ENCODE measurements at regions not wholly inside any gene's neighbourhood (a gene's known extent, or its start where the extent isn't known, plus 50 kb on each side); places are given as distances from the start of the nearest gene placed in this dataset.

DNA sequence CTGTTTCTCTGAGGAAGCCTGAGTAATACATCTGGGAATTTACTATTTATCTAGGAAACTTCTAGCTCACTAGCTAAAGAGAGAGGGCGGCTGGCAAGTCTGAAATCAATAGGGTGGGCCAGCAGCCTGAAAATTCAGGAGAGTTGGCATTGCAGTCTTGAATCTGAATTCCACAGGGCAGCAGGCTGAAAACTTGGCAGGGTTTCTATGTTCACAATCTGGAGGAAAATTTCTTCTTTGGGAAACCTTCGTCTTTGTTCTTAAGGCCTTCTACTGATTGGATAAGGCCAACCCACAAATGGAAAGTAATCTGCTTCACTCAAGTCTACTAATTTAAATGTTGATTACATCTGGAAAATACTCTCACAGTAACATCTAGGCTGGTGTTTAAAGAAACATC, 101.0 kb upstream of the COG2 start:
- Histone ChIP-seq H4K20me1 (ENCODE audit: insufficient read depth, low read length) (no peaks in the 10 kb centered on the region), H3K4me1 (ENCODE audit: insufficient read depth, low read length) (no peaks in the 10 kb centered on the region), H3K79me2 (ENCODE audit: insufficient read depth, low read length) (no peaks in the 10 kb centered on the region), H3K27ac (ENCODE audit: low read length) (no peak overlapping the region), H3K27me3 (ENCODE audit: insufficient read depth, low read length, poor library complexity) (no peaks in the 10 kb centered on the region), H3K36me3 (ENCODE audit: insufficient read depth, low read length) (no peaks in the 10 kb centered on the region), H3K4me2 (ENCODE audit: insufficient read depth, low read length) (no peak overlapping the region), H3K4me3 (ENCODE audit: low read depth in 1 of 2, low read length in 2 of 2) (no peak overlapping the region), H3K9ac (ENCODE audit: low read depth, low read length) (no peak overlapping the region), H3K9me3 (ENCODE audit: insufficient read depth, low read length, severe bottlenecking) (no peaks in the 10 kb centered on the region), H2AFZ (ENCODE audit: low read depth, low read length) (no peak overlapping the region)
- ATAC-seq (ENCODE audit: insufficient read depth, low read depth) (no peak), DNase-seq (no peak)
- TF ChIP-seq, protein P1, sequence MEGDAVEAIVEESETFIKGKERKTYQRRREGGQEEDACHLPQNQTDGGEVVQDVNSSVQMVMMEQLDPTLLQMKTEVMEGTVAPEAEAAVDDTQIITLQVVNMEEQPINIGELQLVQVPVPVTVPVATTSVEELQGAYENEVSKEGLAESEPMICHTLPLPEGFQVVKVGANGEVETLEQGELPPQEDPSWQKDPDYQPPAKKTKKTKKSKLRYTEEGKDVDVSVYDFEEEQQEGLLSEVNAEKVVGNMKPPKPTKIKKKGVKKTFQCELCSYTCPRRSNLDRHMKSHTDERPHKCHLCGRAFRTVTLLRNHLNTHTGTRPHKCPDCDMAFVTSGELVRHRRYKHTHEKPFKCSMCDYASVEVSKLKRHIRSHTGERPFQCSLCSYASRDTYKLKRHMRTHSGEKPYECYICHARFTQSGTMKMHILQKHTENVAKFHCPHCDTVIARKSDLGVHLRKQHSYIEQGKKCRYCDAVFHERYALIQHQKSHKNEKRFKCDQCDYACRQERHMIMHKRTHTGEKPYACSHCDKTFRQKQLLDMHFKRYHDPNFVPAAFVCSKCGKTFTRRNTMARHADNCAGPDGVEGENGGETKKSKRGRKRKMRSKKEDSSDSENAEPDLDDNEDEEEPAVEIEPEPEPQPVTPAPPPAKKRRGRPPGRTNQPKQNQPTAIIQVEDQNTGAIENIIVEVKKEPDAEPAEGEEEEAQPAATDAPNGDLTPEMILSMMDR (IDR thresholded peaks at IDR 0.05; ENCODE audit: borderline replicate concordance, extremely low read depth, low read length, poor library complexity, severe bottlenecking): no peak
- TF ChIP-seq EZH2 (IDR thresholded peaks at IDR 0.05; ENCODE audit: borderline replicate concordance, low read depth, low read length, severe bottlenecking): no peak

DNA sequence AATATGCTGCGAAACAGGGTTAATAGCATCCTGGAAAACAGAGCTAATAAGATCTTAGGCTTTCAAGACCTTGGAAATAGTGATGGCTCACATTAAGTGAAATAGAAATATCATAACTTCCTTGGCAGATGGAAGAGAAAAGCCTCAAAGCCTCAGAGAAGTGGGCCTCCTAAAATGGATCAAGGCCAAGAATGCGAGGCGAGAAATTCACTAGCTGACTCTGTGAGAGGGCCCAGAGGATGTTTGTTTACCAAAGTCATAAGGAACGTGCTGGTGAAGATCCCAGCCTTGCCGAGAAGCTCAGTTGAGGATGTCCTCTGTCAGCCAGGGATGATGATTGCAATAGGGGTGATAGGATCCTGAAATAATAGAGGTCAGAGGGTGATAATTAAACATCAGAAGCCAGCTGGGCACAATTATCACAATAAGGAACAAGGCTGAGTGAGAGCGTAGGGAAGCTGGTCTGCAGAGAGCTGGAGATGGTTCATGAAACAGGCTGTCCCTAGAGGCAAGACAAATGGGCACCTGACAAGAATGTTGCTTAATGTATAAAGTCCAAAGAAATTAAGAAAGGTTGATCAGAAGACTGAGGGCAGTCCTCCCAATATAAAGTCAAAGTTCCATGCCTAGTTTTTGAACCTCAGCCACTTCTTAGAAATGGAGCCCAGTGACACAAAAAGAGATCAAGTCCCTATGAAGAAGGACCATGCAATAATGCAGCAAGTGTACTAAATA, 101.7 kb upstream of the COG2 start:
- no peaks in the 10 kb centered on the region for H3K27me3 ChIP-seq (ENCODE audit: insufficient read depth, low read length, poor library complexity)
- H3K9me3 ChIP-seq (ENCODE audit: insufficient read depth, low read length, severe bottlenecking): no peaks in the 10 kb centered on the region
- no peaks in the 10 kb centered on the region for H4K20me1 ChIP-seq (ENCODE audit: insufficient read depth, low read length)
- H2AFZ ChIP-seq (ENCODE audit: low read depth, low read length): no peak overlapping the region
- H3K27ac ChIP-seq (ENCODE audit: low read length): no peak overlapping the region
- no peaks in the 10 kb centered on the region for H3K36me3 ChIP-seq (ENCODE audit: insufficient read depth, low read length)
- TF ChIP-seq EZH2 (IDR thresholded peaks at IDR 0.05; ENCODE audit: borderline replicate concordance, low read depth, low read length, severe bottlenecking): no peak
- TF ChIP-seq, protein P1 (IDR thresholded peaks at IDR 0.05; ENCODE audit: borderline replicate concordance, extremely low read depth, low read length, poor library complexity, severe bottlenecking): no peak
- H3K4me2 ChIP-seq (ENCODE audit: insufficient read depth, low read length): no peak overlapping the region
- no peak overlapping the region for H3K9ac ChIP-seq (ENCODE audit: low read depth, low read length)
- no peak overlapping the region for H3K4me3 ChIP-seq (ENCODE audit: low read depth in 1 of 2, low read length in 2 of 2)
- H3K79me2 ChIP-seq (ENCODE audit: insufficient read depth, low read length): no peaks in the 10 kb centered on the region
- no peak for DNase-seq
- ATAC-seq (ENCODE audit: insufficient read depth, low read depth): no peak
- H3K4me1 ChIP-seq (ENCODE audit: insufficient read depth, low read length): no peaks in the 10 kb centered on the region

DNA sequence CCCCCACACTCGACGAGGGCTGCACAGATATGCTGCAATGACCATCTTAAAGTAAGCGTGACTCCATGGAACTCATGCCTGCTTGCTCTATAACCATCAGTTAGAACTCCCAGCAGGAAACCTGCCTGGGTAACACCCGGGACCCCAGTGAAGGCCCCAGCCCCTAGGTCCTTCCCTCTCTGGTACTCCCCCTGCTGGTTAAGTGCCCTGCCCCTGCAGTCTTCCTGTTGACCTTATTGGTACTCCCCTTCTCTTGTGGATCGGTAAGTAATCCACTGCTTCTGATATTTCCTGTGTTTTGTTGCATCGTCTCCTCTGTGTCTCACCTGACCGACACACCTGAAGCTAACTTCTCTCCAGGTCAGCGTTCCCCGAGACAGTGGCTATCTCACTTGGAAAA, 104.8 kb upstream of the COG2 start:
- no peaks in the 10 kb centered on the region for H3K27me3 ChIP-seq (ENCODE audit: insufficient read depth, low read length, poor library complexity)
- no peaks in the 10 kb centered on the region for H3K36me3 ChIP-seq (ENCODE audit: insufficient read depth, low read length)
- no peaks in the 10 kb centered on the region for H3K9me3 ChIP-seq (ENCODE audit: insufficient read depth, low read length, severe bottlenecking)
- H3K4me3 ChIP-seq (ENCODE audit: low read depth in 1 of 2, low read length in 2 of 2): no peak overlapping the region
- no peak for TF ChIP-seq EZH2 (IDR thresholded peaks at IDR 0.05; ENCODE audit: borderline replicate concordance, low read depth, low read length, severe bottlenecking)
- TF ChIP-seq, protein P1 (IDR thresholded peaks at IDR 0.05; ENCODE audit: borderline replicate concordance, extremely low read depth, low read length, poor library complexity, severe bottlenecking): peak; percentile 25
- DNase-seq (no peak), ATAC-seq (ENCODE audit: insufficient read depth, low read depth) (no peak)
- H3K4me2 ChIP-seq (ENCODE audit: insufficient read depth, low read length): no peak overlapping the region
- H3K9ac ChIP-seq (ENCODE audit: low read depth, low read length): no peak overlapping the region
- H2AFZ ChIP-seq (ENCODE audit: low read depth, low read length): no peak overlapping the region
- H3K27ac ChIP-seq (ENCODE audit: low read length): no peak overlapping the region
- H3K4me1 ChIP-seq (ENCODE audit: insufficient read depth, low read length): no peaks in the 10 kb centered on the region
- H3K79me2 ChIP-seq (ENCODE audit: insufficient read depth, low read length): no peaks in the 10 kb centered on the region
- no peaks in the 10 kb centered on the region for H4K20me1 ChIP-seq (ENCODE audit: insufficient read depth, low read length)
